HG03469 (cell line): ENCODE measurements at regions not wholly inside any gene's neighbourhood (a gene's known extent, or its start where the extent isn't known, plus 50 kb on each side); places are given as distances from the start of the nearest gene placed in this dataset.
"Not testable (repeated sequence)": the region's sequence is repeated elsewhere in the genome, so short reads cannot be mapped to it uniquely, and the experiment has no call there.

Source experiments
- ATAC-seq: cut with Tn5 transposase; IDR thresholded peaks from one replicate; pipeline ENCODE4 v1.9.1; 2021; ENCODE audit warnings: mild to moderate bottlenecking, moderate library complexity, moderate number of reproducible peaks; ENCODE audit not compliant: unreplicated experiment

- ATAC-seq: no peak
These were observed 135.4 kb upstream of the TAS2R1 start for GRCh38 chr5:9765419-9766140.

GRCh38 chr5:9761706-9762105 lies 131.6 kb upstream of the TAS2R1 start:
- no peak for ATAC-seq

GRCh38 chr5:9752670-9753069 lies 122.5 kb upstream of the TAS2R1 start:
- ATAC-seq: not testable (repeated sequence)

GRCh38 chr5:9743507-9743906 lies 113.4 kb upstream of the TAS2R1 start:
- ATAC-seq: no peak

- ATAC-seq: no peak
These were observed 112.7 kb upstream of the TAS2R1 start for GRCh38 chr5:9742848-9743247.

- ATAC-seq: no peak
These were observed 109.0 kb upstream of the TAS2R1 start for GRCh38 chr5:9739135-9739534.

GRCh38 chr5:9737265-9737664 lies 107.1 kb upstream of the TAS2R1 start:
- no peak for ATAC-seq

GRCh38 chr5:9733486-9733885 lies 103.3 kb upstream of the TAS2R1 start:
- ATAC-seq: no peak

GRCh38 chr5:9731159-9731558 lies 101.0 kb upstream of the TAS2R1 start:
- ATAC-seq: no peak

- ATAC-seq: no peak
These were observed 98.1 kb upstream of the TAS2R1 start for GRCh38 chr5:9728261-9728660.

GRCh38 chr5:9726931-9727330 lies 96.8 kb upstream of the TAS2R1 start:
- no peak for ATAC-seq

- ATAC-seq: not testable (repeated sequence)
These were observed 95.1 kb upstream of the TAS2R1 start for GRCh38 chr5:9725265-9725664.

- no peak for ATAC-seq
These were observed 94.6 kb upstream of the TAS2R1 start for GRCh38 chr5:9724707-9725106.

GRCh38 chr5:9722601-9723180 lies 92.5 kb upstream of the TAS2R1 start:
- no peak for ATAC-seq

- no peak for ATAC-seq
These were observed 91.0 kb upstream of the TAS2R1 start for GRCh38 chr5:9721161-9721560.

GRCh38 chr5:9720361-9720760 lies 90.2 kb upstream of the TAS2R1 start:
- ATAC-seq: no peak

GRCh38 chr5:9716838-9717281 lies 86.7 kb upstream of the TAS2R1 start:
- ATAC-seq: peak; percentile 64

GRCh38 chr5:9715891-9716335 lies 85.8 kb upstream of the TAS2R1 start:
- no peak for ATAC-seq

- no peak for ATAC-seq
These were observed 83.9 kb upstream of the TAS2R1 start for GRCh38 chr5:9713959-9714586.

GRCh38 chr5:9713356-9713755 lies 83.2 kb upstream of the TAS2R1 start:
- ATAC-seq: no peak

GRCh38 chr5:9712911-9713310 lies 82.8 kb upstream of the TAS2R1 start:
- ATAC-seq: no peak

GRCh38 chr5:9712506-9712905 lies 82.4 kb upstream of the TAS2R1 start:
- ATAC-seq: no peak
